Mucosa of gallbladder (tissue), 1 donor: ENCODE measurements at regions not wholly inside any gene's neighbourhood (a gene's known extent, or its start where the extent isn't known, plus 50 kb on each side); places are given as distances from the start of the nearest gene placed in this dataset.
A peak's percentile ranks its signal among the peaks of the same experiment; 100 is the strongest.
"Not testable (repeated sequence)": the region's sequence is repeated elsewhere in the genome, so short reads cannot be mapped to it uniquely, and the experiment has no call there.

Experiments
- DNase-seq: peaks from one replicate; pipeline ENCODE4 v3.0.0-alpha.2; 2020; ENCODE audit warnings: low spot score
- donor health status: DM: no; HTN: no; CAD: no.

DNA sequence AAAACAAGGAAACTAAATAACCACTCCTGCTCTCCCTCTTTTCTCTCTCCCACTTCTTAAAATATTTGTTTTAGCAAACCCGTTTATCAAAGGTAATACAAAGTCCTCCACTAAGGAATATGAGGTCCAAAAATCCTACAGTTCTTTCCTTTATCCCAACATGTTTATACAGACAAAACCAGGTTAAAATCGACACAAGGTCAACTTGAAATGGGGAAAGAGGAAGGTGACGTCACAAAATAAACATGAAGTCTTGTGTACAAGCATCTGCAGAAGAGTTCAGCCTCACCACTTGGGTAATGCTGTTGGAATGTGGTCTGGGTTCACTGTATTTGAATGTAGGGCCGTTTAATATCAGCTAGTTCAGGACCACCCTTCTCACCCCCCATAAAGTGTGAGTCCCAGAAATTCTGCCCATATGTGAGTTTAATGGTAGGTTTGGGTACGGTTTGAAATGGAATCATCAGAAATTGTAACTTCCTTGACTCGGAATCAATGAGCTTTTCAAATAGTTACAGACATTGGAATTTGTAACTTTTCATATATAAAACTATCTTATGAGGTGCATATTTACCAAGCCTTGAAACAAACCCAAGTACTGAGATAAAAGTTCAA lies 120.0 kb upstream of the SLC38A2 start:
- DNase-seq, result peak; percentile 51

GRCh38 chr12:46491548-46491947 lies 119.0 kb upstream of the SLC38A2 start:
- peak; percentile 31 for DNase-seq

- DNase-seq, result no peak
These were observed 118.1 kb upstream of the SLC38A2 start for GRCh38 chr12:46490635-46491034.

GRCh38 chr12:46489951-46490388 lies 117.4 kb upstream of the SLC38A2 start:
- DNase-seq, result no peak

DNA sequence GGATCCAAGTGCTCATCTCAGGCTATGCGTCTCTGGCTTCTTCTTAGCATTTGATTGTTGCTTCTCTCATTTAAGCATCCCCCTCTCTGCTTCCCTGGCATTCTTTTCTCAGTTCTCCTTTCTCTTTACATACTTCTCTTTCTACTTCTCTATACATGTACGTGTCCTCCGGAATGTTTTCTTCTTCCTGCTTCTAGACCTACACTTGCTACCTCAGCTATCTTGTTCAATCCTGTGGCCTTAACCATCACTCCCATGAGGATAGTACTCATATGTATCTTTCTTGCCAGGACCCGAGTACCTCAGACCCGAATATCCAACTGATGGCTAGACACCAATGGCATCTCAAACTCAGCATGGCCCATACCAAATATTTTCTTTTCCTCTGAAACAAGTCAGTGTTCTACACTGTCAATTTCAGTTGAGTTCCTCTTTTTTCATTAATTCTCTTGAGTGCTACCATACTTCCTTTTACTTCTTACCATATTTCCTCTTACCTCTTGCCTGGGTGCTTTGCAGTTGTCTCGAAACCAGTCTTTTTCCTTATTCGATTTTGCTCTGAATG lies 115.1 kb upstream of the SLC38A2 start:
- no peak for DNase-seq

- DNase-seq, result no peak
These were observed 114.0 kb upstream of the SLC38A2 start for GRCh38 chr12:46486588-46486987.

GRCh38 chr12:46485853-46486252 lies 113.3 kb upstream of the SLC38A2 start:
- DNase-seq, result no peak

- DNase-seq, result no peak
These were observed 112.0 kb upstream of the SLC38A2 start for GRCh38 chr12:46484396-46485061.

DNA sequence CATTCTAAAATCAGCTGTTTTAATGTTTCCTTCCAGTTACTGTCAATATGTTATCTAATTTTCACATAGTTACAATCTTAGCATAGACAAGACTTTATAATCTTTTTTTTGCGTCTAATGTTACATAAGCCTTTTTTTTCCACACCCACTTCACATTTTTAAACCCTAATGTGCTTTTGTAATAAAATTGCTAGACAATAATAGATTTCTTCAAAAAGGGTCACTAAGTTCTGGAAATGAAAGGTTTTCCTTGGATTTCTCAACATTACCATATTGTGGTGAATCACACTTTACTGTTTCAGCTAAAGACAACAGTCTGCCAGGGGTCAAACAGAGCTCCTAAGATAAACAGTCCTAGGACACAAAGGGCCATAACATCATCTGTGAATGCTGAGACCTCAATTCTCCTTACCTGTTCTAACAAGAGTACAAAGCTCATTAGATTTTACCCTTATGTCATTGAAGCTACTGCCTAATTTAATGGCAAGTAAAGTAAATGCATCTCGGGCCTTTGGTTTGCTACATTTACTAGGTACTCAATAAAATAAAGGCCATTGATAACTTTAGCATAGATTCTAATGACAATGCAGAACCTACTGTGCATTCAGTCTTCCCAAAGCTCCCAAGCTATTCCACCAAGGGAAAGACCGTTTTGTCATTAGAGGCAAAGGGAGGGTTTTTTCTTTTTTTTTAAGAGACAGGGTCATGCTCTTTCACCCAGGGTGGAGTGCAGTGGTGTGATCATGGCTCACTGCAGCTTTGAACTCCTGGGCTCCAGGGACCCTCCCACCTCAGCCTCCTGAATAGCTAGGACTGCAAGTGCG lies 111.2 kb upstream of the SLC38A2 start:
- DNase-seq, result no peak

- no peak for DNase-seq
These were observed 108.2 kb upstream of the SLC38A2 start for GRCh38 chr12:46480724-46481123.

- no peak for DNase-seq
These were observed 107.7 kb upstream of the SLC38A2 start for GRCh38 chr12:46480316-46480715.

DNA sequence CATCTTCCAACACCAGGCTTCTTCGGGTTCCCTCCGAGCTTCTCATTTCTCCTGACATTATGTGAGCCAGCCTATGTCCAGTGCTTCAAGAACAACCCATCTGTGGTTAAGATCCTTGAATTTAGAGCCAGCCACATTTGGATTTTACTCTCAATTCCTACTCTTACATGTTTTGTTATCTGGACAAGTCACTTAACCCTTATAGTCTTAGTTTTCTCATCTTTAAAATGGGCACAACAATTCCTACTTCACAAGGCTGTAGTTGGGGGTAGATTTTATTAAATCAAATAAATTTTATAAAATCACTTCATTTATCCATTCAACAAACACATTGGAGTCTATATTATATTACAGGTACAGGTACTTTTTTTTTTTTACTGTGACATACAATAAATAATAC lies 105.5 kb upstream of the SLC38A2 start:
- DNase-seq, result no peak

DNA sequence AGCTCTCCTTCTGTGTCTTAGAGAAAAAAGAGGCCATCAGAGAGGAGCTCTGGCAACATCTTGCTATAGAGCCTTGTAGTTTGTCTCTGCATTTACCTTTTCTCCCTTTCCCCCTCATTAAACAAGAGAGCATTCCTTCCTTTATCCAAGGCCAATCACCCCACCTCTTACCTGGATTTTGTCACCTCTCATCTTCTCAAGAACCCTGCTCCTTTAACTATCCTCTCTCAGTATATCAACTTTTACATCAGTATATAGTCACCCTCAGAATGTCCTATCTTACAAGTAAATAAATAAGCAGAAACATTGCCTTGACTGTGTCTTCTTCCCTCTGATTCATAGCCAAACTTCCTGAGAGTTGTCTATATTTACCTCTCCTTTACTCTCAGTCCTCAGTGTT lies 105.0 kb upstream of the SLC38A2 start:
- no peak for DNase-seq

- DNase-seq, result no peak
These were observed 103.5 kb upstream of the SLC38A2 start for GRCh38 chr12:46475972-46476645.

GRCh38 chr12:46474385-46474784 lies 101.8 kb upstream of the SLC38A2 start:
- not testable (repeated sequence) for DNase-seq

GRCh38 chr12:46473634-46474329 lies 101.2 kb upstream of the SLC38A2 start:
- DNase-seq, result peak; percentile 63

- DNase-seq, result peak; percentile 50
These were observed 100.5 kb upstream of the SLC38A2 start for GRCh38 chr12:46472893-46473633.

DNA sequence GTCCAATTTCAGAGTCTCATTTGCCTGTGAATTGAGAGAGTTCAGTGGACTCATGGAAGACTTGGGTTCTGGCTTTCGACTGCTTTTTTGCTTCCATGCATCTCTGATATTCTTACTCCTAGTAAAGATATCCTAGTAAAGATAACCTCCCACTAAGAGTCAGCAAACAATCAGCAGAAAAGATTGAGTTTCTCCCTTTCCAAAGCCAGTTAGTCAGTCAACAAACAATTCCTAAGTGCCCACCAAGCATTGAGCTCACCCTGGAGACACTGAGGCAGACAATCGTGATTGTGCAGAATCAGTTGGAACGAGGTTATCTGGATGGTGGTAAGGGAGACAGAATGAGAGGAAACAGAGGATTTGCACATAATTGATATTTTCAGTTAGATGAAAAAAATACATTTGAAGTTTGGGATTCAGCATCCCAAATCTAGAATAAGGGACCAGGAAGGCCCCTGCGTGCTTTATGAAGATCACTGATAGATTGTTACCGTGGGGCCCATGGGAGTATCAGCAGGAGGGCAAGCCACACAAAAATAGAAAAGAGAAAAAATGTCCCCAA lies 99.7 kb upstream of the SLC38A2 start:
- no peak for DNase-seq

DNA sequence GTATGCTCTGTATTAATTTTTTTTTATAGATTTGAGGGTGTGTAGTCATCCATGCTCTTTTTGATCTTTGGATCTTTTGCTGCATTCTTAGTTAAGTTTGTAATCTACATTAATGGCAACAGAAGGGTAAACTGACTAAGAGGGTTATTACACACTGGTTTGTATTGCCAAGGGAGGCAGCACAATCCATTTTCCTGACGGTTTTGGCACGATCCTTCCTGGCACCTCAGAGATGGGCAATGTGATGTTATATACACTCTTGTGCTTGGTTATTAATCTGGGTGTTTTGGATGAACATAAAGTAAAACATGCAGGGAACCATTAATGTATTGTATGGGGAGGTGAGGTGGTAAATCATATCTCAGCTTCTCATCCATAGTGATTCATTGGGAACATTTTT lies 98.8 kb upstream of the SLC38A2 start:
- no peak for DNase-seq

DNA sequence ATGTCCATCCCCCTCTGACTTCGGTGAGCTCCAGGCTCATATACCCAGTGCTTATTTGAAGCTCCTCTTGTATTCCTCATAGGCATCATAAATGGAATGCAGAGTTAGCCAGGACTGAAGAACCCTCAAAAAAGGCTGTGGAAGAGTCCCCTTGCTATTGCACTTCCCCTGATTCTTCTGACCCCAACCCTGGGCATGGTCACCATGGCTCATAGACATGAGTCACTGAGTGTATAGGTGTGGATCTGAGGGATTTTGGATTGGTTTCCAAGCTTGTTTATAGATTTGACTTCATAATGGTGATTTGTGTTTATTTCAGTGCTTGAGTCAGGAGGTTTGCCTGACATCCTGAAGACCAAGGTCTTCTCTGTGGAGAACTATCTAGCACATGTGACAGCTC lies 98.4 kb upstream of the SLC38A2 start:
- no peak for DNase-seq
